Body of pancreas (tissue), 4 donors: ENCODE measurements at regions not wholly inside any gene's neighbourhood (a gene's known extent, or its start where the extent isn't known, plus 50 kb on each side); places are given as distances from the start of the nearest gene placed in this dataset.

Source experiments
- ATAC-seq: fragments of 150-250 bp; one replicate; pipeline ENCODE4 v1.9.1; 2016
- DNase-seq, 4 donors: peaks; one replicate each; pipeline ENCODE4 v3.0.0-alpha.2; 2019
- H3K27ac ChIP-seq, 4 donors: fragments of 200-600 bp; sonication (generic); 1 replicate in 3 of 4; 2 replicates in 1 of 4; pipeline versions ENCODE4 v1.5.1 to v1.6.1; 2016 to 2019; ENCODE audit warnings: mild to moderate bottlenecking in 1 of 4, mixed read lengths in 1 of 4, moderate library complexity in 1 of 4
- H3K27me3 ChIP-seq, 2 donors: fragments of 200-600 bp; sonication (generic); one replicate each; pipeline ENCODE4 v1.6.0; 2016; ENCODE audit warnings: mild to moderate bottlenecking in 1 of 2
- H3K36me3 ChIP-seq, 2 donors: fragments of 200-600 bp; sonication (generic); replicated peaks in 1 of 2; 2 replicates each; pipeline ENCODE4 v1.5.1; 2016; ENCODE audit warnings: low read depth in 2 of 2; ENCODE audit not compliant: insufficient read depth in 1 of 2
- H3K4me1 ChIP-seq: fragments of 200-600 bp; sonication (generic); one replicate; pipeline ENCODE4 v1.6.0; 2016
- H3K4me3 ChIP-seq, 2 donors: fragments of 200-600 bp; sonication (generic); 1 replicate in 1 of 2; 2 replicates in 1 of 2; pipeline ENCODE4 v1.5.1; 2016 to 2019
- H3K9me3 ChIP-seq, 3 donors: fragments of 200-600 bp; sonication (generic); 1 replicate in 2 of 3; 2 replicates in 1 of 3; pipeline ENCODE4 v1.5.1; 2016
- POLR2A ChIP-seq, 3 donors: fragments of 450-650 bp; IDR thresholded peaks; one replicate each; pipeline ENCODE4 v1.6.1; 2016; ENCODE audit warnings: antibody characterized with exemption in 3 of 3, mild to moderate bottlenecking in 2 of 3
- WGBS, 2 donors: methylation state at CpG; one replicate each; pipeline ENCODE4 v1.1.5; 2017; 5-methylcytosine and 5-hydroxymethylcytosine counted together
- intact Hi-C: fragments of 100-400 bp; cut with DNase I; formaldehyde crosslinking; loops from one replicate; pipeline ENCODE4 v1.15.1; 2023
- TF ChIP-seq, protein P1 (sequence below), 7 experiments: fragments of 450-650 bp in 4 of 7; fragments of 200-600 bp in 3 of 7; sonication (generic) in 3 of 7; IDR thresholded peaks; one replicate each; pipeline ENCODE4 v1.5.1; 2016 to 2019; ENCODE audit warnings: antibody characterized with exemption in 7 of 7

DNA sequence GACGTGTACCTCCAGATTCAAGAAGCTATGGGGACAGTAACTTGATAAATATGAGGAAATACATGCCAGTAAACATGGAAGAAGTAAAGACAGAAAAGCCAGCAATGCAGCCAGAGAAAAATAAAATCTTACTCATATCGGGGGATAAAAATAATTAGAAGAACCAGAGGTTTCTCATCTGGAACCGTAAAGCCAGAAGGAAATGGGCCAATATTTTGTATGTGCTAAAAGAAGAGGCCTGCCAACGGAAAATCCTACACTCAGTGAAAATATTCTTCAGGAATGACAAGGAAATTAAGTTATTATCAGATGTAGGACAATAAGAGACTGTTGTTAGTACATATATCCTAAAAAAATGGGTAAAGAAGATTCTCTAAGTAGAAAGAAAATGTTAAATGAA is 401.2 kb downstream of the CDC14C start:
- WGBS, 2 donors = 57 to 72% methylated on average over 4 of the region's 4 CpGs
- Histone ChIP-seq H3K9me3 (no peaks in the 10 kb centered on the region), H3K4me3 (no peak overlapping the region), H3K4me1 (no peaks in the 10 kb centered on the region), H3K27ac (no peak overlapping the region), H3K36me3 (no peaks in the 10 kb centered on the region), H3K27me3 (no peaks in the 10 kb centered on the region)
- no peak for TF ChIP-seq POLR2A (IDR thresholded peaks at IDR 0.05)
- TF ChIP-seq, protein P1, sequence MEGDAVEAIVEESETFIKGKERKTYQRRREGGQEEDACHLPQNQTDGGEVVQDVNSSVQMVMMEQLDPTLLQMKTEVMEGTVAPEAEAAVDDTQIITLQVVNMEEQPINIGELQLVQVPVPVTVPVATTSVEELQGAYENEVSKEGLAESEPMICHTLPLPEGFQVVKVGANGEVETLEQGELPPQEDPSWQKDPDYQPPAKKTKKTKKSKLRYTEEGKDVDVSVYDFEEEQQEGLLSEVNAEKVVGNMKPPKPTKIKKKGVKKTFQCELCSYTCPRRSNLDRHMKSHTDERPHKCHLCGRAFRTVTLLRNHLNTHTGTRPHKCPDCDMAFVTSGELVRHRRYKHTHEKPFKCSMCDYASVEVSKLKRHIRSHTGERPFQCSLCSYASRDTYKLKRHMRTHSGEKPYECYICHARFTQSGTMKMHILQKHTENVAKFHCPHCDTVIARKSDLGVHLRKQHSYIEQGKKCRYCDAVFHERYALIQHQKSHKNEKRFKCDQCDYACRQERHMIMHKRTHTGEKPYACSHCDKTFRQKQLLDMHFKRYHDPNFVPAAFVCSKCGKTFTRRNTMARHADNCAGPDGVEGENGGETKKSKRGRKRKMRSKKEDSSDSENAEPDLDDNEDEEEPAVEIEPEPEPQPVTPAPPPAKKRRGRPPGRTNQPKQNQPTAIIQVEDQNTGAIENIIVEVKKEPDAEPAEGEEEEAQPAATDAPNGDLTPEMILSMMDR (IDR thresholded peaks at IDR 0.05) = no peak
- no peak for ATAC-seq
- intact Hi-C loops = no loop called here
- no peak for DNase-seq

DNA sequence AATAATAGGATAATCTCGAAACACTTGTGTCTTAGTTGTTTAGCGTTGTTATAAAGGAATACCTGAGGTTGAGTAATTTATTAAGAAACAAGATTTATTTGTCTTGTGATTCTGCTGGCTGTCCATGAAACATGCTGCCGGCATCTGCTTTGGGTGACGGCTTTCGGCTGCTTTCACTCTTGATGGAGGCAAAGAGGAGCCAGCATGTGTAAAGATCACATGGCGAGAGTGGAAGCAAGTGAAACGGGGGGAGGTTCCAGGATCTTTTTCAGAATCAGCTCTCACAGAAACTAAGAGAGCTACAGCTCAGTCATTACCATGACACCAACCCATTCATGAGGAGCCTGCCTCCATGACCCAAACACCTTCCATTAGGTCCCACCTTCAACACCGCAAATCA is 402.8 kb downstream of the CDC14C start:
- intact Hi-C loops = no loop called here

DNA sequence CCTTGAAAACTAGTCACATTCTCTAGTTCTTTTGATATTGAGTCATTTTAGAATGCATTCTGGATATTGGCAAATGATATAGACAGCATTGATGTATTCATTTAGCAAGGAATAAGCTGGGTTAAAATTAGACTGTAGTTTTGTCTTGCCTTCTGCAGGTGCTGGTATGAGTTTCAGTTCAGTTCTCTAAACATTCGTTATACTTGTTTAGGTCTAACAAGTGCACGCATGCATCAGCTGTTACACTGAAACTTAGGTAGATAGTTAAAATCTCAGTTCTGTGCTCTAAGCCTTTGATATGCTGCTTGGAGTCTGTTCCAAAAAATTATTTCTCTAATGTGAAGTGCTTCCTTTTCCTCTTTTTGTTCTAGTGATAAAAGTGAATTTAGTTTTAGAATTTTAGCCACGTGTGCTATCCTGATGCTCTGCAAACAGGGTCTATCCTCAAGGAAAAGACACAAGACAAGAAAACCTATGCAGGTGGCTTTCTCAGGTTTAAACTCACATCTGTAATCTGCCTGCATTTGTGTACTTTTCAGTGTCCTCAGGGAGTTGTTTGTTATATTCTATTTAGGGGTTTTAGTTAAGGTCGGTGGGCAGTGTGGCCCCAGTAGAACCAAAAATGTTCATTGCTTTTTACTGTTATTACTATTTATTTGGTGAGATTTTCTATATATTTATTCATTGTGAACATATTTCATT is 409.0 kb downstream of the CDC14C start:
- Histone ChIP-seq H3K27me3 (no peaks in the 10 kb centered on the region), H3K4me1 (no peaks in the 10 kb centered on the region), H3K27ac (no peak overlapping the region), H3K36me3 (no peaks in the 10 kb centered on the region), H3K9me3 (no peaks in the 10 kb centered on the region), H3K4me3 (no peak overlapping the region)
- intact Hi-C loops = no loop called here
- ATAC-seq (no peak), DNase-seq (no peak)
- TF ChIP-seq, protein P1 (IDR thresholded peaks at IDR 0.05) = no peak
- no peak for TF ChIP-seq POLR2A (IDR thresholded peaks at IDR 0.05)
- WGBS, 2 donors = 54 to 73% methylated on average over 4 of the region's 4 CpGs

More for the DNA sequence above, 402.8 kb downstream of the CDC14C start:
- H3K4me3 ChIP-seq = no peak overlapping the region
- no peaks in the 10 kb centered on the region for H3K27me3 ChIP-seq
- H3K36me3 ChIP-seq = no peaks in the 10 kb centered on the region
- H3K4me1 ChIP-seq = no peaks in the 10 kb centered on the region
- no peaks in the 10 kb centered on the region for H3K9me3 ChIP-seq
- ATAC-seq = no peak
- no peak for DNase-seq
- no peak for TF ChIP-seq POLR2A (IDR thresholded peaks at IDR 0.05)
- TF ChIP-seq, protein P1 (IDR thresholded peaks at IDR 0.05) = no peak
- 77 to 82% methylated on average over 8 of the region's 8 CpGs for WGBS, 2 donors
- no peak overlapping the region for H3K27ac ChIP-seq

DNA sequence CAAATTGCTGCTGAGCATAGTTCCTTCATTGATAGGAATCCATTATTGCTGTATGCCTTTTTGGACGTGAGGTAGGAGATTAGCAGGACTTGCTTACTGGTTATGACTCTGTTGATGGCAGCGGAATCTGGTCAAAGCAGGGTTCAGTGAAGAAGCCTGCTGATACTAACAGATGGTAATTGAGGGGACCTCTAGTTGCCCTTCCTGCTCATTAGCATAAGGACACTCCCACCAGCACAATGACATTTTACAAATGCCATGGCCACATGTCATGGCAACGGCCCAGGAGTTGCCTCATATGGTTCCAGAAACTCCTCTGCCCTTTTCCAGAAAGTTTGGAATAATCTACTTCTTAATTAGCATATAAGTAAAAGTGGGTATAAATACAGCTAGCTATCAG is 417.5 kb downstream of the CDC14C start:
- Histone ChIP-seq H3K4me1 (no peaks in the 10 kb centered on the region), H3K27me3 (no peaks in the 10 kb centered on the region), H3K4me3 (no peak overlapping the region), H3K9me3 (no peaks in the 10 kb centered on the region), H3K36me3 (no peaks in the 10 kb centered on the region), H3K27ac (no peak overlapping the region)
- ATAC-seq = no peak
- DNase-seq = no peak
- intact Hi-C loops = no loop called here
- no peak for TF ChIP-seq POLR2A (IDR thresholded peaks at IDR 0.05)
- TF ChIP-seq, protein P1 (IDR thresholded peaks at IDR 0.05) = no peak
- 54 to 64% methylated on average over 3 of the region's 3 CpGs for WGBS, 2 donors

DNA sequence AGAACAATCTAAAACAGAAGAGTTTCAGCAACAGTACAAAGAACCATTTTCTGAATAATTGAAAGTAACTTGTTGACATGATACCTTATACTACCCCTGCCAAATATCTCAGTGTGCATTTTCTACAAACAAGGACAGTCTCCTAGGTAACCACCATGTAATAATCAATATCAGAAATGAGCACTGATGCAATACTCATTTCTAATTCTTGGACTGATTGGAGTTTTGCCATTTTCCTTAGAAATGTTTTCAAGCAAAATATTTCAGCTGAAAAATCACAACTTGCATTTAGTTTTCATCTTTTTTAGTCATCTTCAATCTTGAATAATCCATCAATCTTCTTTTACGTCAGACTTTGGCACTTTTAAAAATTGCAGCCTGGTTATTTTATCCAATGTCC is 420.2 kb downstream of the CDC14C start:
- H3K9me3 ChIP-seq = no peaks in the 10 kb centered on the region
- intact Hi-C loops = no loop called here
- TF ChIP-seq POLR2A (IDR thresholded peaks at IDR 0.05) = no peak
- TF ChIP-seq, protein P1 (IDR thresholded peaks at IDR 0.05) = no peak

More for the DNA sequence above, 420.2 kb downstream of the CDC14C start:
- no peak for ATAC-seq
- H3K4me3 ChIP-seq = no peak overlapping the region
- H3K27me3 ChIP-seq = no peaks in the 10 kb centered on the region
- no peak overlapping the region for H3K27ac ChIP-seq
- DNase-seq = no peak
- no peaks in the 10 kb centered on the region for H3K36me3 ChIP-seq
- H3K4me1 ChIP-seq = no peaks in the 10 kb centered on the region
- WGBS, 2 donors = 55 to 72% methylated on average over 1 of the region's 1 CpG
